Thymus (tissue), 11 donors: ENCODE measurements at regions not wholly inside any gene's neighbourhood (a gene's known extent, or its start where the extent isn't known, plus 50 kb on each side); places are given as distances from the start of the nearest gene placed in this dataset.

Experiments used
- DNase-seq, 9 donors: peaks; one replicate each; pipeline ENCODE4 v3.0.0-alpha.2; 2013; ENCODE audit warnings: low spot score in 9 of 9, low read depth in 6 of 9, missing footprints in 1 of 9
- H3K27ac ChIP-seq, 2 donors: one replicate each; pipeline ENCODE4 v1.5.1; 2013; ENCODE audit warnings: control low read depth in 1 of 2, low read depth in 1 of 2, low read length in 1 of 2, mild to moderate bottlenecking in 1 of 2, moderate library complexity in 1 of 2
- H3K27me3 ChIP-seq, 2 donors: one replicate each; pipeline ENCODE4 v1.5.1; 2013; ENCODE audit warnings: low read length in 1 of 2; ENCODE audit not compliant: control insufficient read depth in 2 of 2, insufficient read depth in 1 of 2
- H3K36me3 ChIP-seq, 2 donors: one replicate each; pipeline ENCODE4 v1.5.1; 2013; ENCODE audit warnings: low read length in 1 of 2, mild to moderate bottlenecking in 1 of 2, moderate library complexity in 1 of 2; ENCODE audit not compliant: control insufficient read depth in 2 of 2, insufficient read depth in 2 of 2
- H3K4me1 ChIP-seq, 2 donors: one replicate each; pipeline ENCODE4 v1.5.1; 2013; ENCODE audit warnings: low read length in 2 of 2; ENCODE audit not compliant: control insufficient read depth in 2 of 2, insufficient read depth in 2 of 2
- H3K4me3 ChIP-seq, 2 donors: one replicate each; pipeline ENCODE4 v1.5.1; 2013; ENCODE audit warnings: low read length in 2 of 2, control low read depth in 1 of 2, mild to moderate bottlenecking in 1 of 2
- H3K9me3 ChIP-seq, 2 donors: one replicate each; pipeline ENCODE4 v1.5.1; 2013; ENCODE audit warnings: low read length in 1 of 2, mild to moderate bottlenecking in 1 of 2; ENCODE audit not compliant: control insufficient read depth in 2 of 2, insufficient read depth in 1 of 2
- WGBS: extraction: QIAGEN DNeasy Blood & Tissue Kit; methylation state at CpG from one replicate; pipeline ENCODE4 v1.1.7; 2013; 5-methylcytosine and 5-hydroxymethylcytosine counted together
- donor health status: healthy.

GRCh38 chr15:69729167-69729748 is 276.6 kb downstream of the RPLP1 start:
- H3K4me1 ChIP-seq: no peaks in the 10 kb centered on the region
- H3K27me3 ChIP-seq: no peaks in the 10 kb centered on the region
- H3K9me3 ChIP-seq: no peaks in the 10 kb centered on the region
- H3K36me3 ChIP-seq: no peaks in the 10 kb centered on the region
- H3K4me3 ChIP-seq: no peak overlapping the region
- 68% methylated on average over 9 of the region's 9 CpGs for WGBS
- H3K27ac ChIP-seq: no peak overlapping the region
- peak in 5 of 9 donors; percentile 25 to 71 (median 52) for DNase-seq

GRCh38 chr15:69730281-69731080 is 277.9 kb downstream of the RPLP1 start:
- DNase-seq: no peak
- no peak overlapping the region for H3K27ac ChIP-seq
- WGBS: 92% methylated on average over 13 of the region's 13 CpGs
- no peaks in the 10 kb centered on the region for H3K27me3 ChIP-seq
- no peaks in the 10 kb centered on the region for H3K36me3 ChIP-seq
- H3K4me1 ChIP-seq: no peaks in the 10 kb centered on the region
- no peak overlapping the region for H3K4me3 ChIP-seq
- no peaks in the 10 kb centered on the region for H3K9me3 ChIP-seq

DNA sequence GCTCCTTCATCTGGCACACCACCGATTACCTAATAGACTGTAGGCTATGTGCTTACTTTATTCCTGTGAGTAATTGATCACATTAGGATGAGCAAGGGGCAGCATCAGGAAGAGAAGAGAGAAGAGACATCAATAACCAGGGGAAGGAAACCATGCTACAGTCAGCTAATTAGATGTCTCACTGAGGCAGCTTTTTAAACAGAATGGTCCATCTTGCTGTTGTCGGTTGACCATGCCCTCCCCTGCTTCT is 278.4 kb downstream of the RPLP1 start:
- Histone ChIP-seq H3K4me3 (no peak overlapping the region), H3K36me3 (no peaks in the 10 kb centered on the region), H3K4me1 (no peaks in the 10 kb centered on the region), H3K27ac (no peak overlapping the region), H3K27me3 (no peaks in the 10 kb centered on the region), H3K9me3 (no peaks in the 10 kb centered on the region)
- DNase-seq: no peak
- 97% methylated on average over 2 of the region's 2 CpGs for WGBS

- H3K9me3 ChIP-seq: no peaks in the 10 kb centered on the region
- H3K4me3 ChIP-seq: no peak overlapping the region
- no peak overlapping the region for H3K27ac ChIP-seq
- no peak for DNase-seq
- no peaks in the 10 kb centered on the region for H3K27me3 ChIP-seq
- H3K36me3 ChIP-seq: no peaks in the 10 kb centered on the region
- no peaks in the 10 kb centered on the region for H3K4me1 ChIP-seq
- 97% methylated on average over 3 of the region's 3 CpGs for WGBS
Measured at GRCh38 chr15:69731581-69731980, 279.0 kb downstream of the RPLP1 start.

- H3K27me3 ChIP-seq: no peaks in the 10 kb centered on the region
- H3K4me3 ChIP-seq: no peak overlapping the region
- H3K36me3 ChIP-seq: no peaks in the 10 kb centered on the region
- H3K27ac ChIP-seq: no peak overlapping the region
- no peaks in the 10 kb centered on the region for H3K9me3 ChIP-seq
- DNase-seq: no peak
- 94% methylated on average over 1 of the region's 1 CpG for WGBS
- H3K4me1 ChIP-seq: no peaks in the 10 kb centered on the region
Measured at GRCh38 chr15:69732133-69732532, 279.5 kb downstream of the RPLP1 start.

DNA sequence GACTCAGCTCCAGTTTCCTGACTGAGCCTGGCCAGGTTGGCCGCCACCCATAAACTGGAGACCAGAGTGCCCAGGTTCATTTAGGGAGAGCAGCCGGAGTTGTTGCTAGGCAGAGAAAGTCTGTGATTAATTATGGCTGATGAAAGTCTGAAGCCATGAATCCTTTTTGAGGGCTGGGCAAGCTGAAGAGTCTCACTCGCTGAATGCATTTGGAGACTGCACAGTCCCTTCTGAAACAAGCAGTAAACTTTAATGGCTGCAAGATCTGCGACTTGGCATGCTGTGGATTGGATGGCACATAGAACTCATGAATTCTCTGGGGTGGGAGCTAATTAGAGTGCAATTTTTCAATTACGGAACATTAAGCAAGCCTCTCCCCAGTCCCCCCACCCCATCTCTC is 282.1 kb downstream of the RPLP1 start:
- Histone ChIP-seq H3K27ac (no peak overlapping the region), H3K4me1 (no peaks in the 10 kb centered on the region), H3K9me3 (no peaks in the 10 kb centered on the region), H3K27me3 (peaks cover 0 to 2% of the 10 kb centered on the region in 2 donors), H3K4me3 (no peak overlapping the region), H3K36me3 (no peaks in the 10 kb centered on the region)
- WGBS: 97% methylated on average over 5 of the region's 5 CpGs
- no peak for DNase-seq

DNA sequence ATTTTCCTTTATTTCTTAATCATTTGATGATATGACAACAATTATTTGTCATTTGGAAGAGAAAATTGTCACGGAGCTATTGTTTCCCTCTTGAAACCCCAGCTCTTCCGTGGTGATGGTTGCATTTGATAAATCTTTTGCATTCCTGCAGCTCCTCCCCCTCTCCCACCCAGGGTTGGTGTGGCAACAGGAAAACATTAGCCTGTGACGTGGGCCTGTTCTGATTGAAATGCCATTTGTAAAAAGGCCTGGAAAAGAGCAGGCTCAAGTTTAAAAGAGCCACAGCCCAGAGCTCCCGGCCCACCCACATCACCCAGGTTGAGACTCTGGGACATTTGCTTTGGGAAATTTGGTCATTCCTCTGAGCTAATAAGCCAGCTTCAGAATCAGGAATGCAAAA is 282.5 kb downstream of the RPLP1 start:
- DNase-seq: no peak
- Histone ChIP-seq H3K27ac (no peak overlapping the region), H3K4me3 (no peak overlapping the region), H3K4me1 (no peaks in the 10 kb centered on the region), H3K36me3 (no peaks in the 10 kb centered on the region), H3K9me3 (no peaks in the 10 kb centered on the region), H3K27me3 (peaks cover 0 to 2% of the 10 kb centered on the region in 2 donors)
- 94% methylated on average over 4 of the region's 4 CpGs for WGBS

DNA sequence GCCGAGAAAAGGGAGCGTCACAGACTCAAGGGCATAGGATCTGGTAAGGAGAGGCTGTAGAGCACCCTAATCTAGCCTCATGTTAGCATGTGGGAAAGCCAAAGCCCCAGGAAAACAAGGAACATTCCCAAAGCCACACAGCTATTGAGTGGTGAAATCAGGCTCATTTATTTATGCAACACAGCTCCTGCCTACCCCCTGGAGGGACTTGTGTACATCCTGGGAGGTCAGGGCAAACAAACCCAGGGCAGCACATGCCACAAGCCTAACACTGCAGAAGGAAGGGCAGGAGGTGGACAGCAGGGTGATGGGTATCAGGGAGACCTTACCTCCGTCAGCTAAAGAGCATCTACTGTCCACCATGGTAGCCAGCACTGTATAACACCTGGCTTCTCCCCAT is 283.5 kb downstream of the RPLP1 start:
- H3K4me1 ChIP-seq: no peaks in the 10 kb centered on the region
- no peak overlapping the region for H3K27ac ChIP-seq
- DNase-seq: no peak
- no peaks in the 10 kb centered on the region for H3K36me3 ChIP-seq
- peaks cover 0 to 2% of the 10 kb centered on the region in 2 donors for H3K27me3 ChIP-seq
- no peak overlapping the region for H3K4me3 ChIP-seq
- over 99% methylated on average over 3 of the region's 3 CpGs for WGBS
- no peaks in the 10 kb centered on the region for H3K9me3 ChIP-seq

DNA sequence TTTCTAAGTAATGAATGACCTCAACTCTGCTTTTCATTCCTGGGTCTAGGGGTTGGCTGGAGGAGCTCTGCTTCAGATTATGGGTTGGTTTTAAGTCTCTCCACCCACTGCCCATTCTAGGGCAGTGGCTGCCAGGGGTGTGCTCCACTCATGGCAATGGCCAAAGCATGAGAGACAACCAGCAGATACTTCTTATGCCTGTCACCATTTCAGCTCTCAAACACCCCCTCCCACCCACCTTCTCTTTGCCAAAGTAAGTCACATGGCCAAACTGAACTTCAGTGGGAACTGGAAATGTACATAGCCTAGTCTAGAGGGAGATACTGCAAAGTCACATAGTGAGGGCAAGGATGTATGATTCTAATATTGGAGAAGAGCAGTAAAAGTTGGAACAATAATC is 285.3 kb downstream of the RPLP1 start:
- Histone ChIP-seq H3K27ac (no peak overlapping the region), H3K4me1 (no peaks in the 10 kb centered on the region), H3K4me3 (no peak overlapping the region), H3K9me3 (no peaks in the 10 kb centered on the region), H3K27me3 (peaks cover 0 to 6% of the 10 kb centered on the region in 2 donors), H3K36me3 (no peaks in the 10 kb centered on the region)
- no peak for DNase-seq
